GM12878 (cell line): ENCODE measurements at regions not wholly inside any gene's neighbourhood (a gene's known extent, or its start where the extent isn't known, plus 50 kb on each side); places are given as distances from the start of the nearest gene placed in this dataset.

ENCODE experiments used
- ATAC-seq: fragments of 200-7000 bp; cut with Tn5 transposase; 3 replicates; pipeline ENCODE4 v1.9.1; 2020; ENCODE audit warnings: mild to moderate bottlenecking, moderate library complexity
- BruUV-seq: library from RNA; stranded (reverse); fragments of 400-500 nt; replicated peaks from 2 replicates; lab custom pipeline; 2021; lab: Mats Ljungman, UMichigan
- CTCF ChIA-PET: fragments of 300-600 bp; sonication (Branson Sonifier 250); formaldehyde crosslinking; extraction: SDS; loops from one replicate; lab custom pipeline; 2021; ENCODE audit warnings: inconsistent platforms; lab: Yijun Ruan, JAX
- POLR2A ChIA-PET: fragments of 350-600 bp; formaldehyde crosslinking; extraction: SDS; loops from one replicate; lab custom pipeline; 2021; ENCODE audit warnings: inconsistent platforms; lab: Charles Lee
- RAD21 ChIA-PET: fragments of 300-600 bp; sonication (Branson Sonifier 250); formaldehyde crosslinking; loops from one replicate; lab custom pipeline; 2023; ENCODE audit warnings: antibody characterized with exemption; ENCODE audit not compliant: unreplicated experiment; lab: Charles Lee
- SMC1A ChIA-PET: fragments of 300-600 bp; sonication (Branson Sonifier 250); formaldehyde crosslinking; loops from one replicate; lab custom pipeline; 2023; ENCODE audit not compliant: unreplicated experiment, uncharacterized antibody; lab: Charles Lee
- DNase-seq: peaks from one replicate; pipeline ENCODE4 v3.0.0-alpha.2; 2011; ENCODE audit warnings: low read depth, low spot score
- FAIRE-seq: peaks from 3 replicates; lab custom pipeline; 2011; peaks lifted over from hg19 to GRCh38; lab: Jason Lieb, UNC
- H2AFZ ChIP-seq: 2 replicates; pipeline ENCODE4 v1.6.0; 2011; ENCODE audit warnings: low read depth, low read length, control low read depth; ENCODE audit not compliant: control insufficient read depth
- H3K27ac ChIP-seq: 2 replicates; pipeline ENCODE4 v1.5.1; 2011; ENCODE audit warnings: control low read depth; ENCODE audit not compliant: control insufficient read depth, insufficient read depth
- H3K27me3 ChIP-seq, 2 experiments: replicated peaks in 1 of 2; 2 replicates each; pipeline versions ENCODE4 v1.6.0 to v1.6.1; 2011; ENCODE audit warnings: low read length in 1 of 2; ENCODE audit not compliant: control insufficient read depth in 2 of 2, insufficient read depth in 2 of 2
- H3K36me3 ChIP-seq, 2 experiments: 2 replicates each; pipeline ENCODE4 v1.5.1; 2011; ENCODE audit warnings: low read length in 1 of 2; ENCODE audit not compliant: control insufficient read depth in 2 of 2, insufficient read depth in 2 of 2
- H3K4me1 ChIP-seq: 2 replicates; pipeline ENCODE4 v1.6.1; 2011; ENCODE audit warnings: mild to moderate bottlenecking, low read length, moderate library complexity, mixed read lengths; ENCODE audit not compliant: control insufficient read depth, insufficient read depth
- H3K4me2 ChIP-seq: 2 replicates; pipeline ENCODE4 v1.6.0; 2011; ENCODE audit warnings: control low read depth; ENCODE audit not compliant: control insufficient read depth, insufficient read depth
- H3K4me3 ChIP-seq: fragments of 200-600 bp; sonication (generic); 2 replicates; pipeline ENCODE4 v1.5.1; 2016
- H3K79me2 ChIP-seq: 2 replicates; pipeline ENCODE4 v1.6.0; 2011; ENCODE audit warnings: low read length; ENCODE audit not compliant: control insufficient read depth, insufficient read depth
- H3K9ac ChIP-seq: 2 replicates; pipeline ENCODE4 v1.8.0; 2011; ENCODE audit warnings: low read length, control low read depth, mixed read lengths; ENCODE audit not compliant: control insufficient read depth, insufficient read depth
- H3K9me3 ChIP-seq: replicated peaks from 3 replicates; pipeline ENCODE4 v1.5.1; 2011; ENCODE audit warnings: mild to moderate bottlenecking, low read length; ENCODE audit not compliant: control insufficient read depth, insufficient read depth
- H4K20me1 ChIP-seq: 2 replicates; pipeline ENCODE4 v1.6.0; 2011; ENCODE audit not compliant: control insufficient read depth, insufficient read depth
- BACH1 ChIP-seq: fragments of 450-650 bp; IDR thresholded peaks from 2 replicates; pipeline ENCODE4 v1.6.1; 2017; ENCODE audit warnings: mild to moderate bottlenecking, borderline replicate concordance
- CHD4 ChIP-seq: fragments of 200-600 bp; sonication (generic); IDR thresholded peaks from 2 replicates; pipeline ENCODE4 v1.6.1; 2016; ENCODE audit warnings: mild to moderate bottlenecking
- HDAC6 ChIP-seq: fragments of 200-600 bp; sonication (generic); IDR thresholded peaks from one replicate; pipeline ENCODE4 v1.8.0; 2017; ENCODE audit warnings: antibody characterized with exemption; ENCODE audit not compliant: unreplicated experiment
- IRF4 ChIP-seq: IDR thresholded peaks from 2 replicates; pipeline ENCODE4 v1.6.1; 2011; ENCODE audit warnings: low read depth, low read length
- MTA3 ChIP-seq: IDR thresholded peaks from 2 replicates; pipeline ENCODE4 v1.6.1; 2012; ENCODE audit warnings: low read length, inconsistent platforms, borderline replicate concordance
- NFYA ChIP-seq: IDR thresholded peaks from 2 replicates; pipeline ENCODE4 v1.6.1; 2011; ENCODE audit warnings: low read depth, mild to moderate bottlenecking, low read length, improper control_type of control experiment, borderline replicate concordance
- NFYB ChIP-seq: IDR thresholded peaks from 2 replicates; pipeline ENCODE4 v1.6.1; 2011; ENCODE audit warnings: low read depth, mild to moderate bottlenecking, low read length, improper control_type of control experiment, moderate library complexity; ENCODE audit not compliant: insufficient read depth
- PML ChIP-seq: IDR thresholded peaks from 2 replicates; pipeline ENCODE4 v1.6.1; 2012; ENCODE audit warnings: low read length, inconsistent platforms
- RCOR1 ChIP-seq: conservative IDR thresholded peaks from 2 replicates; pipeline ENCODE4 v1.6.1; 2012; ENCODE audit warnings: low read depth, low read length, improper control_type of control experiment
- ZNF384 ChIP-seq: IDR thresholded peaks from 2 replicates; pipeline ENCODE4 v1.6.1; 2012; ENCODE audit warnings: low read depth, mild to moderate bottlenecking, low read length, improper control_type of control experiment, borderline replicate concordance
- WGBS: methylation state at CpG from one replicate; pipeline ENCODE4 v1.1.6; 2016; ENCODE audit warnings: low lambda C conversion rate; ENCODE audit not compliant: insufficient replicate concordance, insufficient coverage; ENCODE audit errors: missing lambda C conversion rate; 5-methylcytosine and 5-hydroxymethylcytosine counted together
- in situ Hi-C: fragments of 300-500 bp; cut with MboI; formaldehyde crosslinking; loops from 9 replicates; pipeline ENCODE4 v1.14.3; 2018; ENCODE audit warnings: mixed read lengths
- intact Hi-C: fragments of 100-400 bp; cut with micrococcal nuclease; formaldehyde crosslinking; loops from one replicate; pipeline ENCODE4 v1.14.2; 2022; ENCODE audit not compliant: unreplicated experiment
- TF ChIP-seq, protein P1 (sequence below): fragments of 450-650 bp; IDR thresholded peaks from 2 replicates; pipeline ENCODE4 v1.6.1; 2016; ENCODE audit warnings: mild to moderate bottlenecking

DNA sequence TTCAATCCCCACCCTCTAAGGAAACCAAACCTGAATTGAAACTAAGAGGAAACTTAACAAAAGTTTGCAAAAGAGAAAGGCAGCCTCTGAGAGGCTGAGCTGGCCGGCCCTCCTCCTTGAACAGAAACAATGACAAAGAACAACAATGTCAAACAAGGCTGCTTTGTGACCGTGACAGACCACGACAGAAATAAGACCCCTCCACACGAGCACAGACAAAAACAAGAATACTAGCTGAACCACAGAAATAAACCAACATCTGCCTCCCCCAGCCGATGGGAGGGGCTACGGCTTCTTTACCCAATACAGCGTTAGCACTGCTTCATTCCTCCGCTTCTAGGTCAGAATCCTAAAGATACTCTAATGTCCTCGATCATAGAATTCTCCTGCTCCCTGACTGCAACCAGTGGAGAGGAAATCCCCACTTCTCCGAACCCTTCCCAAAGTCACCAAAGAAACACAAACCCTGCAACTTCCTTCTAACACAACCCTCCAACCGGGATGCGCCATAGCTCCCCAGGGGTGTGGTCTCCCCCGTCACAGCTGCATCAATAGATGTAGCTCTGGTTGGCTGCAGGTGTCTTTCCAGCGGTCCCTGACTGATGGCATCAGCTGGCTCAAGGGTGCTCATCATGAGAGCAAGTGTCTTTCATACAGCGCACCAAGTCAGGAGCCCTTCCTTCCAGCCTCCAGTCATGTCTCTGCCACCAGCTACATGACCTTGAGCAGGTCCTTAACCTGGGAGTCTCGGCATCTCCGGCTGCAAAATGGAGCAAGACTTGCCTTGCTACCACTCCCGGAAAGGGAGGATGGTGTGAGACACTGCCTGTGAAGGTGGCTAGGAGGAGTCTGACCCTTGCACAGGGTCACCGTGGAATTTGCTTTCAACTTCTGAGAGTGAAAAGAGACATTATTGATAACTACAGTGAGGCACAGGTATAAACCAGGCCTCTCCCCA lies 198.6 kb downstream of the HAUS1 start:
- intact Hi-C loops, result no loop called here
- no peak overlapping the region for H3K4me3 ChIP-seq
- ChIA-PET POLR2A (no interaction called here), SMC1A (no interaction called here), RAD21 (no interaction called here), CTCF (interaction anchor here (1.3 kb wide), 1 partner anchor 22 kb away, joined by 4 read pairs; no protein-coding TSS in a partner anchor)
- H4K20me1 ChIP-seq, result no peaks in the 10 kb centered on the region
- TF ChIP-seq PML, result no peak
- no peak for TF ChIP-seq NFYA
- no peak for TF ChIP-seq ZNF384
- TF ChIP-seq NFYB, result no peak
- TF ChIP-seq RCOR1, result no peak
- TF ChIP-seq MTA3, result no peak
- TF ChIP-seq BACH1, result no peak
- no peak for TF ChIP-seq IRF4
- TF ChIP-seq CHD4, result no peak
- TF ChIP-seq HDAC6, result no peak
- TF ChIP-seq, protein P1, sequence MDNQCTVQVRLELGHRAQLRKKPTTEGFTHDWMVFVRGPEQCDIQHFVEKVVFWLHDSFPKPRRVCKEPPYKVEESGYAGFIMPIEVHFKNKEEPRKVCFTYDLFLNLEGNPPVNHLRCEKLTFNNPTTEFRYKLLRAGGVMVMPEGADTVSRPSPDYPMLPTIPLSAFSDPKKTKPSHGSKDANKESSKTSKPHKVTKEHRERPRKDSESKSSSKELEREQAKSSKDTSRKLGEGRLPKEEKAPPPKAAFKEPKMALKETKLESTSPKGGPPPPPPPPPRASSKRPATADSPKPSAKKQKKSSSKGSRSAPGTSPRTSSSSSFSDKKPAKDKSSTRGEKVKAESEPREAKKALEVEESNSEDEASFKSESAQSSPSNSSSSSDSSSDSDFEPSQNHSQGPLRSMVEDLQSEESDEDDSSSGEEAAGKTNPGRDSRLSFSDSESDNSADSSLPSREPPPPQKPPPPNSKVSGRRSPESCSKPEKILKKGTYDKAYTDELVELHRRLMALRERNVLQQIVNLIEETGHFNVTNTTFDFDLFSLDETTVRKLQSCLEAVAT, result no peak
- no peaks in the 10 kb centered on the region for H3K36me3 ChIP-seq
- peaks cover 0 to 1% of the 10 kb centered on the region in 2 experiments; a peak in 1 of 4 replicates for H3K27me3 ChIP-seq
- no peaks in the 10 kb centered on the region for H3K9me3 ChIP-seq
- H3K4me2 ChIP-seq, result no peak overlapping the region
- DNase-seq (no peak), FAIRE-seq (no peak), ATAC-seq (no peak)
- in situ Hi-C loops, result no loop called here
- no peak overlapping the region for H3K9ac ChIP-seq
- WGBS, result 39% methylated on average over 19 of the region's 19 CpGs
- no TSS peak for BruUV-seq
- no peaks in the 10 kb centered on the region for H3K4me1 ChIP-seq
- no peak overlapping the region for H2AFZ ChIP-seq
- H3K27ac ChIP-seq, result no peak overlapping the region
- H3K79me2 ChIP-seq, result no peaks in the 10 kb centered on the region
